Spleen (tissue), 11 donors: ENCODE measurements at regions not wholly inside any gene's neighbourhood (a gene's known extent, or its start where the extent isn't known, plus 50 kb on each side); places are given as distances from the start of the nearest gene placed in this dataset.

ENCODE experiments used
- DNase-seq: peaks from one replicate; pipeline ENCODE4 v3.0.0-alpha.2; 2020
- H3K27ac ChIP-seq, 8 donors: fragments of 200-600 bp; sonication (generic) in 7 of 8; 1 replicate in 4 of 8; 2 replicates in 4 of 8; pipeline versions ENCODE4 v1.5.0 to v1.8.0; 2016 to 2021; ENCODE audit warnings: inconsistent platforms in 4 of 8, mild to moderate bottlenecking in 4 of 8, moderate library complexity in 1 of 8
- H3K27me3 ChIP-seq, 7 donors: fragments of 200-600 bp; sonication (generic) in 6 of 7; replicated peaks in 1 of 7; 1 replicate in 4 of 7; 2 replicates in 3 of 7; pipeline versions ENCODE4 v1.5.0 to v1.8.0; 2016 to 2021; ENCODE audit warnings: inconsistent platforms in 3 of 7, mild to moderate bottlenecking in 1 of 7
- H3K36me3 ChIP-seq, 6 donors: fragments of 200-600 bp; sonication (generic) in 5 of 6; 1 replicate in 4 of 6; 2 replicates in 2 of 6; pipeline versions ENCODE4 v1.5.0 to v1.8.0; 2016 to 2021; ENCODE audit warnings: inconsistent platforms in 2 of 6
- H3K4me1 ChIP-seq, 6 donors: fragments of 200-600 bp; sonication (generic) in 5 of 6; 1 replicate in 3 of 6; 2 replicates in 3 of 6; pipeline versions ENCODE4 v1.5.0 to v1.8.0; 2016 to 2021; ENCODE audit warnings: inconsistent platforms in 3 of 6
- H3K4me3 ChIP-seq, 8 donors: fragments of 200-600 bp; sonication (generic) in 7 of 8; 1 replicate in 4 of 8; 2 replicates in 4 of 8; pipeline versions ENCODE4 v1.5.0 to v1.8.0; 2016 to 2021; ENCODE audit warnings: inconsistent platforms in 4 of 8, mild to moderate bottlenecking in 4 of 8, moderate library complexity in 2 of 8
- H3K9me3 ChIP-seq, 8 donors: fragments of 200-600 bp; sonication (generic) in 7 of 8; 1 replicate in 4 of 8; 2 replicates in 4 of 8; pipeline versions ENCODE4 v1.5.0 to v1.8.0; 2016 to 2021; ENCODE audit warnings: inconsistent platforms in 4 of 8
- POLR2A ChIP-seq, 3 donors: fragments of 450-650 bp; IDR thresholded peaks; one replicate each; pipeline ENCODE4 v1.5.1; 2017; ENCODE audit warnings: antibody characterized with exemption in 3 of 3, mild to moderate bottlenecking in 1 of 3
- POLR2AphosphoS5 ChIP-seq, 3 donors: sonication (generic); formaldehyde crosslinking; IDR thresholded peaks; one replicate each; pipeline ENCODE4 v1.5.1; 2017; ENCODE audit warnings: antibody characterized with exemption in 3 of 3
- WGBS, 5 donors: extraction: QIAGEN DNeasy Blood & Tissue Kit in 3 of 5; methylation state at CpG; one replicate each; pipeline versions ENCODE4 v1.1.5 to v1.1.7; 2013 to 2018; 5-methylcytosine and 5-hydroxymethylcytosine counted together
- intact Hi-C: fragments of 100-400 bp; cut with DNase I; formaldehyde crosslinking; loops from one replicate; pipeline ENCODE4 v1.15.0; 2023; ENCODE audit warnings: low total_unique reads
- TF ChIP-seq, protein P1 (sequence below), 11 experiments: fragments of 200-600 bp in 7 of 11; fragments of 450-650 bp in 4 of 11; sonication (generic) in 4 of 11; IDR thresholded peaks in 8 of 11; conservative IDR thresholded peaks in 3 of 11; 1 replicate in 7 of 11; 2 replicates in 4 of 11; pipeline versions ENCODE4 v1.4.0 to v1.8.0; 2016 to 2021; ENCODE audit warnings: antibody characterized with exemption in 11 of 11, inconsistent platforms in 4 of 11, mild to moderate bottlenecking in 1 of 11
- donor health status: healthy with polysubstance abuse.
- donor health status: DM: no; HTN: no; CAD: no; lungs with moderate emphysema.
- donor health status: DM: no; HTN: no; CAD: no.
- donor health status: Bipolar disorder and iron deficiency.
- donor health status: healthy.
- donor health status: DM: no; HTN: no; CAD: no.
- donor health status: DM: yes; HTN: yes; CAD: no.

DNA sequence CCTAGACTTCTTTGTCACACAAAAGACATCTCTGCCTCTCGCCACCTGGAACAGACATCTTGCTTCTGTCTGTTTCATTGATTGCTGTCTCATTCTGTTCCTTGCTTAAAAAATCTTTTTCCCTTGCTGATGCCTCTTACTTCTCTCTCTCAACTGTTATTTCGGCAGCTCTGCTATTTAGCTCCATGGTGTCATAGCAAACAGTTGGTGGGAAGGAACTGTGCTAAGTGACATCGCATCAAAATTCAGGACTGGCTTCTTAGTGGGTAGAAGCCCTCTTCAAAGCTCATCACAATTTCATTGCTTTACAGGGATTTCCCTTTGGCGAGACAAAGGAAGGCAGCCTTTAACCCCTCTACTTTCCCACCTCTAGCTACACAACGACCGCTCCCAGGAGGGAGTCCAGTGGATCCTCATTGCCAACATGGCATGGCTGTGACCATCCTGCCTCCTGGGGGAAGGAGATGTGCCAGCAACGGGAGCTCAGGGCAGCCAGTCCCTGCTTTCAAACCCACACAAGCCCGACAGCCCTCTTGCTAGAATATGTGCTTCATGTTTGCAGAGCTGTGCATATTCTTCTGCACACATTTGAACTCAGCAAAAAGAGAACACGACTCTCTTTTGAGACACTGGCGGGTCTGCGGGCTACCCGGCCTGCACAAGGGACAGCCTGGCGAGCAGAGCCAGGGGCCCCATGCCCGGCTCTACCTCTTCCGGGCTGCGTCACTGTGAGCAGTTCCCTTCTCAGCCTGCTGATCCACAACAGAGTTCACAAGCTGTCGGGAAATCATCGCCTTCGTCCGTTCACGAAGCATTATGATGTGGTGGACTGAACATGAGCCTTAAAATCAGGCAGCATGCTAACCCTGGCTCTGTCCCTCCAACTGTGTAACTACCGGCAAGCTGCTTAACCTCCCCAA lies 51.1 kb upstream of the JAM3 start:
- 79 to 85% (median 83%) methylated on average over 21 to 22 of the region's 22 CpGs for WGBS, 5 donors
- DNase-seq, result peak; percentile 59
- intact Hi-C loops, result no loop called here

More for the DNA sequence above, 51.1 kb upstream of the JAM3 start:
- Histone ChIP-seq H3K27ac (no peak overlapping the region), H3K27me3 (peaks cover 0 to 66% (median 4%) of the 10 kb centered on the region in 7 donors), H3K36me3 (no peaks in the 10 kb centered on the region), H3K4me3 (no peak overlapping the region), H3K9me3 (no peaks in the 10 kb centered on the region), H3K4me1 (no peaks in the 10 kb centered on the region)
- no peak for TF ChIP-seq POLR2A (IDR thresholded peaks at IDR 0.05)
- TF ChIP-seq POLR2AphosphoS5 (IDR thresholded peaks at IDR 0.05), result no peak
- TF ChIP-seq, protein P1, sequence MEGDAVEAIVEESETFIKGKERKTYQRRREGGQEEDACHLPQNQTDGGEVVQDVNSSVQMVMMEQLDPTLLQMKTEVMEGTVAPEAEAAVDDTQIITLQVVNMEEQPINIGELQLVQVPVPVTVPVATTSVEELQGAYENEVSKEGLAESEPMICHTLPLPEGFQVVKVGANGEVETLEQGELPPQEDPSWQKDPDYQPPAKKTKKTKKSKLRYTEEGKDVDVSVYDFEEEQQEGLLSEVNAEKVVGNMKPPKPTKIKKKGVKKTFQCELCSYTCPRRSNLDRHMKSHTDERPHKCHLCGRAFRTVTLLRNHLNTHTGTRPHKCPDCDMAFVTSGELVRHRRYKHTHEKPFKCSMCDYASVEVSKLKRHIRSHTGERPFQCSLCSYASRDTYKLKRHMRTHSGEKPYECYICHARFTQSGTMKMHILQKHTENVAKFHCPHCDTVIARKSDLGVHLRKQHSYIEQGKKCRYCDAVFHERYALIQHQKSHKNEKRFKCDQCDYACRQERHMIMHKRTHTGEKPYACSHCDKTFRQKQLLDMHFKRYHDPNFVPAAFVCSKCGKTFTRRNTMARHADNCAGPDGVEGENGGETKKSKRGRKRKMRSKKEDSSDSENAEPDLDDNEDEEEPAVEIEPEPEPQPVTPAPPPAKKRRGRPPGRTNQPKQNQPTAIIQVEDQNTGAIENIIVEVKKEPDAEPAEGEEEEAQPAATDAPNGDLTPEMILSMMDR (IDR thresholded peaks at IDR 0.05 in 8 of 11, conservative IDR thresholded peaks at IDR 0.05 in 3 of 11), result no peak
